ENCODE measurements at regions not wholly inside any gene's neighbourhood (a gene's known extent, or its start where the extent isn't known, plus 50 kb on each side); places are given as distances from the start of the nearest gene placed in this dataset.

DNA sequence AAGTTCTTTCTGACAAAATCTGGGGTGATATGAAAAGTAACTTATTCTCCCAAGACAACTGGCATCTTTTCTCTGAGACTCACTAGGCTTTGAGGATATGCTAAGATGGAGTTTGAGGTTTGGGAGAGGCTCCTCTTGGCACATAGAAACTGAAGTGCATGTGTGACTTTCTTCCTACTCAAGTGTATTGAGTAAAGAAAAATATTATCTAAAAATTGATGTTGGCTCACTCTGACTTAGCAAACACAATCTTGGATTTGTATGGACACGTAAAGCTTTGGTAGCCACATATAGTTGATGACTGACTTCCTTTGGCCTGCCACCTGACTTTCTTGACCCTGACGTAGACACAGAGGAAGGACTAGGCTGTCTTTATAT is 71.1 kb upstream of the KLF12 start:
- H3K4ac ChIP-seq (replicated peaks; ENCODE audit: insufficient read length, low read depth, low read length) = no peak overlapping the region
- no peak overlapping the region for H2AFZ ChIP-seq (ENCODE audit: low read length)
- no peak overlapping the region for H2BK120ac ChIP-seq (replicated peaks; ENCODE audit: low read depth, low read length)
- no peak overlapping the region for H3K14ac ChIP-seq (ENCODE audit: insufficient read length)
- H3K4me1 ChIP-seq (replicated peaks in 1 of 4; ENCODE audit: control insufficient read depth in 3 of 4, insufficient read depth in 4 of 4, low read length in 3 of 4) = no peaks in the 10 kb centered on the region
- no peaks in the 10 kb centered on the region for H3K23me2 ChIP-seq (ENCODE audit: low read depth, low read length)
- H3K23ac ChIP-seq (ENCODE audit: insufficient read length) = no peak overlapping the region
- no peaks in the 10 kb centered on the region for H3K79me1 ChIP-seq (ENCODE audit: low read depth, low read length)
- no peak for DNase-seq (ENCODE audit: low read depth in 1 of 2, low spot score in 2 of 2)
- no peak overlapping the region for H3K4me2 ChIP-seq (ENCODE audit: insufficient read depth in 1 of 2, low read depth in 2 of 2, low read length in 2 of 2)
- H2BK5ac ChIP-seq (ENCODE audit: low read depth, low read length) = no peak overlapping the region
- H3K36me3 ChIP-seq (ENCODE audit: control insufficient read depth in 2 of 4, insufficient read depth in 4 of 4, low read length in 3 of 4) = no peaks in the 10 kb centered on the region
- ChIA-PET CTCF (ENCODE audit: partially characterized antibody) (no interaction called here), POLR2A (ENCODE audit: partially characterized antibody) (no interaction called here)
- no peak overlapping the region for H3K4me3 ChIP-seq (ENCODE audit: extremely low read depth in 1 of 4, insufficient read depth in 2 of 4, low read depth in 3 of 4, low read length in 4 of 4)
- H3K56ac ChIP-seq (replicated peaks; ENCODE audit: insufficient read length, low read depth, low read length) = no peak overlapping the region
- H2BK12ac ChIP-seq (ENCODE audit: low read depth, low read length) = no peak overlapping the region
- H4K5ac ChIP-seq (ENCODE audit: insufficient read length, low read depth, low read length) = no peak overlapping the region
- H3K27ac ChIP-seq (ENCODE audit: low read depth, low read length) = no peak overlapping the region
- peaks cover 0 to 5% of the 10 kb centered on the region in 2 experiments; a peak in 1 of 4 replicates for H3K9me3 ChIP-seq (ENCODE audit: insufficient read depth in 2 of 2, low read depth in 1 of 2, low read length in 1 of 2)
- no peak for FAIRE-seq
- H3K79me2 ChIP-seq (ENCODE audit: control insufficient read depth in 1 of 2, insufficient read depth in 2 of 2, low read length in 2 of 2) = no peaks in the 10 kb centered on the region
- no peak overlapping the region for H2BK15ac ChIP-seq (ENCODE audit: low read length)
- no peak overlapping the region for H2AK5ac ChIP-seq (ENCODE audit: low read depth, low read length)
- H3K9ac ChIP-seq (replicated peaks in 1 of 4; ENCODE audit: extremely low read depth in 1 of 4, low read depth in 3 of 4, low read length in 3 of 4) = no peak overlapping the region
- no peaks in the 10 kb centered on the region for H4K20me1 ChIP-seq (replicated peaks in 1 of 2; ENCODE audit: control insufficient read depth in 1 of 2, insufficient read depth in 2 of 2, low read length in 2 of 2)
- H3K27me3 ChIP-seq (replicated peaks in 1 of 4; ENCODE audit: control insufficient read depth in 3 of 4, extremely low read depth in 1 of 4, insufficient read depth in 3 of 4, low read length in 3 of 4) = no peaks in the 10 kb centered on the region
- H3K18ac ChIP-seq (ENCODE audit: extremely low read depth, low read length) = no peak overlapping the region
- no peak overlapping the region for H4K8ac ChIP-seq (ENCODE audit: extremely low read depth, insufficient read depth, low read length)
- no peak overlapping the region for H4K91ac ChIP-seq (replicated peaks; ENCODE audit: insufficient read length, low read length)
- TF ChIP-seq, protein P1, sequence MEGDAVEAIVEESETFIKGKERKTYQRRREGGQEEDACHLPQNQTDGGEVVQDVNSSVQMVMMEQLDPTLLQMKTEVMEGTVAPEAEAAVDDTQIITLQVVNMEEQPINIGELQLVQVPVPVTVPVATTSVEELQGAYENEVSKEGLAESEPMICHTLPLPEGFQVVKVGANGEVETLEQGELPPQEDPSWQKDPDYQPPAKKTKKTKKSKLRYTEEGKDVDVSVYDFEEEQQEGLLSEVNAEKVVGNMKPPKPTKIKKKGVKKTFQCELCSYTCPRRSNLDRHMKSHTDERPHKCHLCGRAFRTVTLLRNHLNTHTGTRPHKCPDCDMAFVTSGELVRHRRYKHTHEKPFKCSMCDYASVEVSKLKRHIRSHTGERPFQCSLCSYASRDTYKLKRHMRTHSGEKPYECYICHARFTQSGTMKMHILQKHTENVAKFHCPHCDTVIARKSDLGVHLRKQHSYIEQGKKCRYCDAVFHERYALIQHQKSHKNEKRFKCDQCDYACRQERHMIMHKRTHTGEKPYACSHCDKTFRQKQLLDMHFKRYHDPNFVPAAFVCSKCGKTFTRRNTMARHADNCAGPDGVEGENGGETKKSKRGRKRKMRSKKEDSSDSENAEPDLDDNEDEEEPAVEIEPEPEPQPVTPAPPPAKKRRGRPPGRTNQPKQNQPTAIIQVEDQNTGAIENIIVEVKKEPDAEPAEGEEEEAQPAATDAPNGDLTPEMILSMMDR (IDR thresholded peaks at IDR 0.05; ENCODE audit: control extremely low read depth in 1 of 3, insufficient read depth in 1 of 3, low read depth in 1 of 3, low read length in 3 of 3) = no peak
- TF ChIP-seq TAF7 (optimal IDR thresholded peaks at IDR 0.05; ENCODE audit: borderline replicate concordance, low read depth, low read length) (no peak), RBBP5 (IDR thresholded peaks at IDR 0.05; ENCODE audit: borderline replicate concordance, low read depth, low read length) (no peak), CREB1 (IDR thresholded peaks at IDR 0.05) (no peak), KDM4A (IDR thresholded peaks at IDR 0.05; ENCODE audit: low read depth, low read length, severe bottlenecking) (no peak), TCF12 (IDR thresholded peaks at IDR 0.05; ENCODE audit: low read depth, low read length) (no peak), NRF1 (IDR thresholded peaks at IDR 0.05; ENCODE audit: low read depth, low read length) (no peak)
- H2BK20ac ChIP-seq (ENCODE audit: low read length) = no peak overlapping the region
- WGBS, 2 experiments (ENCODE audit: extremely low coverage in 1 of 2, insufficient coverage in 1 of 2, insufficient read length in 1 of 2, insufficient replicate concordance in 2 of 2, low coverage in 1 of 2, low lambda C conversion rate in 2 of 2, missing lambda C conversion rate in 1 of 2) = 80% methylated on average over 2 of the region's 2 CpGs; no CpG with 5 or more reads in 1 of the 2 experiments
